ENCODE measurements at regions not wholly inside any gene's neighbourhood (a gene's known extent, or its start where the extent isn't known, plus 50 kb on each side); places are given as distances from the start of the nearest gene placed in this dataset.

GRCh38 chr14:94888121-94888520, 118.2 kb upstream of the GSC start:
- TF ChIP-seq FOXK1 (CRISPR knock-in tag; IDR thresholded peaks at IDR 0.05) (no peak), NR3C1 (CRISPR knock-in tag; conservative IDR thresholded peaks at IDR 0.05; ENCODE audit: low read depth) (no peak), PRRX2 (CRISPR knock-in tag; IDR thresholded peaks at IDR 0.05) (no peak), CTCF (IDR thresholded peaks at IDR 0.05) (no peak), ZNF396 (CRISPR knock-in tag; IDR thresholded peaks at IDR 0.05; ENCODE audit: borderline replicate concordance) (no peak), TP53 (CRISPR knock-in tag; IDR thresholded peaks at IDR 0.05) (no peak), TCF7 (CRISPR knock-in tag; IDR thresholded peaks at IDR 0.05; ENCODE audit: low read depth) (no peak), IRF1 (CRISPR knock-in tag; IDR thresholded peaks at IDR 0.05) (no peak), NFATC4 (CRISPR knock-in tag; IDR thresholded peaks at IDR 0.05) (no peak), ZBTB43 (CRISPR knock-in tag; IDR thresholded peaks at IDR 0.05) (no peak), NFE2L1 (CRISPR knock-in tag; IDR thresholded peaks at IDR 0.05) (no peak)
- TF ChIP-seq, protein P1, sequence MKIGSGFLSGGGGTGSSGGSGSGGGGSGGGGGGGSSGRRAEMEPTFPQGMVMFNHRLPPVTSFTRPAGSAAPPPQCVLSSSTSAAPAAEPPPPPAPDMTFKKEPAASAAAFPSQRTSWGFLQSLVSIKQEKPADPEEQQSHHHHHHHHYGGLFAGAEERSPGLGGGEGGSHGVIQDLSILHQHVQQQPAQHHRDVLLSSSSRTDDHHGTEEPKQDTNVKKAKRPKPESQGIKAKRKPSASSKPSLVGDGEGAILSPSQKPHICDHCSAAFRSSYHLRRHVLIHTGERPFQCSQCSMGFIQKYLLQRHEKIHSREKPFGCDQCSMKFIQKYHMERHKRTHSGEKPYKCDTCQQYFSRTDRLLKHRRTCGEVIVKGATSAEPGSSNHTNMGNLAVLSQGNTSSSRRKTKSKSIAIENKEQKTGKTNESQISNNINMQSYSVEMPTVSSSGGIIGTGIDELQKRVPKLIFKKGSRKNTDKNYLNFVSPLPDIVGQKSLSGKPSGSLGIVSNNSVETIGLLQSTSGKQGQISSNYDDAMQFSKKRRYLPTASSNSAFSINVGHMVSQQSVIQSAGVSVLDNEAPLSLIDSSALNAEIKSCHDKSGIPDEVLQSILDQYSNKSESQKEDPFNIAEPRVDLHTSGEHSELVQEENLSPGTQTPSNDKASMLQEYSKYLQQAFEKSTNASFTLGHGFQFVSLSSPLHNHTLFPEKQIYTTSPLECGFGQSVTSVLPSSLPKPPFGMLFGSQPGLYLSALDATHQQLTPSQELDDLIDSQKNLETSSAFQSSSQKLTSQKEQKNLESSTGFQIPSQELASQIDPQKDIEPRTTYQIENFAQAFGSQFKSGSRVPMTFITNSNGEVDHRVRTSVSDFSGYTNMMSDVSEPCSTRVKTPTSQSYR (CRISPR knock-in tag; IDR thresholded peaks at IDR 0.05) = no peak
- TF ChIP-seq, protein P2, sequence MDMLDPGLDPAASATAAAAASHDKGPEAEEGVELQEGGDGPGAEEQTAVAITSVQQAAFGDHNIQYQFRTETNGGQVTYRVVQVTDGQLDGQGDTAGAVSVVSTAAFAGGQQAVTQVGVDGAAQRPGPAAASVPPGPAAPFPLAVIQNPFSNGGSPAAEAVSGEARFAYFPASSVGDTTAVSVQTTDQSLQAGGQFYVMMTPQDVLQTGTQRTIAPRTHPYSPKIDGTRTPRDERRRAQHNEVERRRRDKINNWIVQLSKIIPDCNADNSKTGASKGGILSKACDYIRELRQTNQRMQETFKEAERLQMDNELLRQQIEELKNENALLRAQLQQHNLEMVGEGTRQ (CRISPR knock-in tag; IDR thresholded peaks at IDR 0.05) = no peak
- TF ChIP-seq, protein P3, sequence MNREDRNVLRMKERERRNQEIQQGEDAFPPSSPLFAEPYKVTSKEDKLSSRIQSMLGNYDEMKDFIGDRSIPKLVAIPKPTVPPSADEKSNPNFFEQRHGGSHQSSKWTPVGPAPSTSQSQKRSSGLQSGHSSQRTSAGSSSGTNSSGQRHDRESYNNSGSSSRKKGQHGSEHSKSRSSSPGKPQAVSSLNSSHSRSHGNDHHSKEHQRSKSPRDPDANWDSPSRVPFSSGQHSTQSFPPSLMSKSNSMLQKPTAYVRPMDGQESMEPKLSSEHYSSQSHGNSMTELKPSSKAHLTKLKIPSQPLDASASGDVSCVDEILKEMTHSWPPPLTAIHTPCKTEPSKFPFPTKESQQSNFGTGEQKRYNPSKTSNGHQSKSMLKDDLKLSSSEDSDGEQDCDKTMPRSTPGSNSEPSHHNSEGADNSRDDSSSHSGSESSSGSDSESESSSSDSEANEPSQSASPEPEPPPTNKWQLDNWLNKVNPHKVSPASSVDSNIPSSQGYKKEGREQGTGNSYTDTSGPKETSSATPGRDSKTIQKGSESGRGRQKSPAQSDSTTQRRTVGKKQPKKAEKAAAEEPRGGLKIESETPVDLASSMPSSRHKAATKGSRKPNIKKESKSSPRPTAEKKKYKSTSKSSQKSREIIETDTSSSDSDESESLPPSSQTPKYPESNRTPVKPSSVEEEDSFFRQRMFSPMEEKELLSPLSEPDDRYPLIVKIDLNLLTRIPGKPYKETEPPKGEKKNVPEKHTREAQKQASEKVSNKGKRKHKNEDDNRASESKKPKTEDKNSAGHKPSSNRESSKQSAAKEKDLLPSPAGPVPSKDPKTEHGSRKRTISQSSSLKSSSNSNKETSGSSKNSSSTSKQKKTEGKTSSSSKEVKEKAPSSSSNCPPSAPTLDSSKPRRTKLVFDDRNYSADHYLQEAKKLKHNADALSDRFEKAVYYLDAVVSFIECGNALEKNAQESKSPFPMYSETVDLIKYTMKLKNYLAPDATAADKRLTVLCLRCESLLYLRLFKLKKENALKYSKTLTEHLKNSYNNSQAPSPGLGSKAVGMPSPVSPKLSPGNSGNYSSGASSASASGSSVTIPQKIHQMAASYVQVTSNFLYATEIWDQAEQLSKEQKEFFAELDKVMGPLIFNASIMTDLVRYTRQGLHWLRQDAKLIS (CRISPR knock-in tag; IDR thresholded peaks at IDR 0.05; ENCODE audit: borderline replicate concordance) = no peak

All from WTC11 (cell line).